ENCODE measurements at regions not wholly inside any gene's neighbourhood (a gene's known extent, or its start where the extent isn't known, plus 50 kb on each side); places are given as distances from the start of the nearest gene placed in this dataset.
"Not testable (repeated sequence)": the region's sequence is repeated elsewhere in the genome, so short reads cannot be mapped to it uniquely, and the experiment has no call there.

DNA sequence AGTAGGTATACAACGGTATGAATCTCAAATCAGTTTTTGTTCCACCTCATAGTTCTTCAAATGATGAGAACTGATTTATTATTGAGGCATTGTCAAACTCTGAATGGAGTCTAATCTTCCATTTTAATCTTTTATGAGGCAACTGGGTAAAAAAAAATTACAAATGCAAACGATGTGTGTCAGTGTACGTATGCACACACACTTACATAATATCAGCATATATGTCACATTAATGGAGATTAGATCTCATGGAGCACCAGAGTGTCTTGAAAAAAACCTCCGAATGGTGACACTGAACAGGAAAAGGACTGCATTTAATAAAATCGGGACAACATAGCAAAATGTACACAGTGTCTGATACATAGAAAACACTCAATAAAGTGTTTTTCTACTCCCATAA is 842.7 kb downstream of the EFNB2 start:
- Mint-ChIP-seq H3K4me1 (ENCODE audit: low read depth) (no peaks in the 10 kb centered on the region), H3K36me3 (ENCODE audit: low read depth) (no peaks in the 10 kb centered on the region), H3K27ac (no peak overlapping the region), H3K4me3 (no peak overlapping the region), H3K9me3 (peaks cover 2% of the 10 kb centered on the region), H3K27me3 (no peaks in the 10 kb centered on the region)
- TF ChIP-seq, protein P1, sequence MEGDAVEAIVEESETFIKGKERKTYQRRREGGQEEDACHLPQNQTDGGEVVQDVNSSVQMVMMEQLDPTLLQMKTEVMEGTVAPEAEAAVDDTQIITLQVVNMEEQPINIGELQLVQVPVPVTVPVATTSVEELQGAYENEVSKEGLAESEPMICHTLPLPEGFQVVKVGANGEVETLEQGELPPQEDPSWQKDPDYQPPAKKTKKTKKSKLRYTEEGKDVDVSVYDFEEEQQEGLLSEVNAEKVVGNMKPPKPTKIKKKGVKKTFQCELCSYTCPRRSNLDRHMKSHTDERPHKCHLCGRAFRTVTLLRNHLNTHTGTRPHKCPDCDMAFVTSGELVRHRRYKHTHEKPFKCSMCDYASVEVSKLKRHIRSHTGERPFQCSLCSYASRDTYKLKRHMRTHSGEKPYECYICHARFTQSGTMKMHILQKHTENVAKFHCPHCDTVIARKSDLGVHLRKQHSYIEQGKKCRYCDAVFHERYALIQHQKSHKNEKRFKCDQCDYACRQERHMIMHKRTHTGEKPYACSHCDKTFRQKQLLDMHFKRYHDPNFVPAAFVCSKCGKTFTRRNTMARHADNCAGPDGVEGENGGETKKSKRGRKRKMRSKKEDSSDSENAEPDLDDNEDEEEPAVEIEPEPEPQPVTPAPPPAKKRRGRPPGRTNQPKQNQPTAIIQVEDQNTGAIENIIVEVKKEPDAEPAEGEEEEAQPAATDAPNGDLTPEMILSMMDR (IDR thresholded peaks at IDR 0.05): no peak
- ATAC-seq: no peak
- ChIA-PET POLR2A (no interaction called here), CTCF (no interaction called here)
- DNase-seq: no peak
- intact Hi-C loops (cut with micrococcal nuclease): no loop called here

DNA sequence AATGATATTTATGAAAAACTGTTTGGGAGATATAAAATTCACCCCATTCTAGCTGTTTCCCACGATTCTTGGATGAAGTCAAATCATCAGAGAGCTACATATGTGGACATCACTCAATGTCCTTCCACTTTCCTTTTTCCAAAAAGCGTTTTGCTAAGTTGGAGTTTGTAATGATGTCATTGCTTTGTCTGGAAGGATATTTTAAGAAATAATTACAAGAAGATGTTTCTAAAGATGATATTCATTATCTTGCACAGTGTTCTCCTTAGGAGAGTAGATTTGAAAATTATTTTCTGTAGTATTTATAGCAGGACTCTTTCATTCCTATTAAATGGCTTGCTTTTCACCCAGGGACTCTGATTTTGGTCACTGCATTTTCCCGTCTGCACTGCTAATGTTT is 851.2 kb downstream of the EFNB2 start:
- Mint-ChIP-seq H3K36me3 (ENCODE audit: low read depth) (no peaks in the 10 kb centered on the region), H3K4me1 (ENCODE audit: low read depth) (no peaks in the 10 kb centered on the region), H3K9me3 (no peaks in the 10 kb centered on the region), H3K27me3 (no peaks in the 10 kb centered on the region), H3K4me3 (no peak overlapping the region), H3K27ac (no peak overlapping the region)
- ATAC-seq (no peak), DNase-seq (no peak)
- TF ChIP-seq, protein P1 (IDR thresholded peaks at IDR 0.05): no peak
- ChIA-PET CTCF (interaction anchor here (0.6 kb wide), 1 partner anchor 10 kb away, joined by 3 read pairs; no protein-coding TSS in a partner anchor), POLR2A (no interaction called here)
- intact Hi-C loops (cut with micrococcal nuclease): no loop called here

DNA sequence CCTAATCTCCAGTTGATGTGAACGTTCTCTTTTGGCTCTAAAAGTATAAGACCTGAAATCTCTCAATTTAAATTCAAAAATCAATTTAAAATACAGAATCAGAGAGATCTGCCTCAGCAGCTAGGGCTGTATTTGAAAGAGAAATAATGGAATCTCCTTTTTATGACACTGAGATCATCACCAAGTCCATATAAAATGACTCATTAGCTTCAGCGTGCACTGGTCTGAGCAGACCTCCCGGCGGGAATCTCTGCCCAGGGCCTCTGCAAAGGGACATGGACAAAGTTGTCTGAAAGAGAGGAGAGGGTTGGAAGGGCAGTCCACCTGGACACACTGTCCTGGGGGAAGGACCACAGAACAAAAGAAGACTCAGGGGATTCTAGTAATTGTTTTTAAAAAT is 855.6 kb downstream of the EFNB2 start:
- Mint-ChIP-seq H3K9me3 (no peaks in the 10 kb centered on the region), H3K4me3 (no peak overlapping the region), H3K27ac (no peak overlapping the region), H3K36me3 (ENCODE audit: low read depth) (no peaks in the 10 kb centered on the region), H3K27me3 (no peaks in the 10 kb centered on the region), H3K4me1 (ENCODE audit: low read depth) (no peaks in the 10 kb centered on the region)
- intact Hi-C loops (cut with micrococcal nuclease): no loop called here
- CTCF ChIA-PET: no interaction called here
- no peak for ATAC-seq
- DNase-seq: no peak
- POLR2A ChIA-PET: no interaction called here
- TF ChIP-seq, protein P1 (IDR thresholded peaks at IDR 0.05): no peak

DNA sequence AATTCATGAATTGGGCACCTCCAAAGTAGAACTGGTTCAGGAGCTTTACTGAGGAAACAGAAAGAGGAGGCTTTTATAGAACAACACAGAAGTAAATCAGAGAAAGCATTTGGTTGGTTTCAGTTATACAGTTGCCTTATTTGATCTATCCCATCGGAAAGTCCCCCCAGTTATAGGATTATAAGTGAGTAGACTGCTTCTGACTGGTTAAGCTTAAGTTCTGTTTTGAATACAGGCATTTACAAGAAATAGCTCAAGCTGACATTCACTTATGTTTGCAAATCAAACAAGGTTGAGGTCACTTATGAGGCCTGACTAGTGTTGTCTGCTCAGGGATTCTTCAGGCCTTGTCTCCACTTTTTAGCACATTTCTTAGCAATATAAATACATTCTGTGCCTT is 857.4 kb downstream of the EFNB2 start:
- TF ChIP-seq, protein P1 (IDR thresholded peaks at IDR 0.05): no peak
- ChIA-PET POLR2A (no interaction called here), CTCF (no interaction called here)
- ATAC-seq (no peak), DNase-seq (no peak)
- H3K27me3 Mint-ChIP-seq: no peaks in the 10 kb centered on the region
- H3K9me3 Mint-ChIP-seq: no peaks in the 10 kb centered on the region
- no peaks in the 10 kb centered on the region for H3K36me3 Mint-ChIP-seq (ENCODE audit: low read depth)
- H3K27ac Mint-ChIP-seq: no peak overlapping the region
- H3K4me1 Mint-ChIP-seq (ENCODE audit: low read depth): no peaks in the 10 kb centered on the region
- H3K4me3 Mint-ChIP-seq: no peak overlapping the region
- intact Hi-C loops (cut with micrococcal nuclease): no loop called here

DNA sequence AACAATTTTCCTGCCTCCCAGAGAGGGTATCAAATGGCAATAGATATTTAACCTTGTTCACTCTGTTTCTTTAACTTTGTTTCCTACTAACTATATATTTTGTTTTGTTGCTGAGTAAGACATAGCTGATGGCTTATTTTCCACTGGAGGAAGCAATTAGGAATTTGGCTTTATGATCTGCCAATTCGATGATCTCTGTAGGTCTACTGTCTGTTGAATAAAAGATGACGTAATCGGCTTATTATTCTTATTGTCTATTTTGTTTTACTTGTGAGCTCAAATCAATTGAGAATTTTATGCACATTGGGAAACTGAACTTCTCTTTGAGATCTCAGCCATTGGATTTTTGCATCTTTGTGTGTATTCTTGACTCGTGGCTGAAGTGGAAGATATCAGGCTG is 862.6 kb downstream of the EFNB2 start:
- DNase-seq (no peak), ATAC-seq (no peak)
- ChIA-PET POLR2A (no interaction called here), CTCF (no interaction called here)
- TF ChIP-seq, protein P1 (IDR thresholded peaks at IDR 0.05): no peak
- H3K27me3 Mint-ChIP-seq: no peaks in the 10 kb centered on the region
- no peak overlapping the region for H3K4me3 Mint-ChIP-seq
- no peaks in the 10 kb centered on the region for H3K9me3 Mint-ChIP-seq
- H3K4me1 Mint-ChIP-seq (ENCODE audit: low read depth): no peaks in the 10 kb centered on the region
- intact Hi-C loops (cut with micrococcal nuclease): no loop called here
- H3K27ac Mint-ChIP-seq: no peak overlapping the region
- no peaks in the 10 kb centered on the region for H3K36me3 Mint-ChIP-seq (ENCODE audit: low read depth)

DNA sequence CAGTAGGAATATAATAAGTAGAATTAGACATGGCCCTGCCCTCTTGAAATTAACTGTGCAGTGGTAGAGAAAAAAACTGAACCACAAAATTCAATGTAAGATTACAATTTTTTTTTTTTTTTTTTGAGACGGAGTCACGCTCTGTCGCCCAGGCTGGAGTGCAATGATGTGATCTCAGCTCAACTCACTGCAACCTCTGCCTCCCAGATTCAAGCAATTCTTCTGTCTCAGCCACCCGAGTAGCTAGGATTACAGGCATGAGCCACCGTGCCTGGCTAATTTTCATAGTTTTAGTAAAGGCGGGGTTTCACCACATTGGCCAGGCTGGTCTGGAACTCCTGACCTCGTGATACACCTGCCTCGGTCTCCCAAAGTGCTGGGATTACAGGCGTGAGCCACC is 864.3 kb downstream of the EFNB2 start:
- H3K36me3 Mint-ChIP-seq (ENCODE audit: low read depth); H3K4me1 Mint-ChIP-seq (ENCODE audit: low read depth); DNase-seq; H3K4me3 Mint-ChIP-seq; CTCF ChIA-PET; H3K9me3 Mint-ChIP-seq; intact Hi-C loops (cut with micrococcal nuclease); H3K27ac Mint-ChIP-seq; ATAC-seq; H3K27me3 Mint-ChIP-seq; POLR2A ChIA-PET: not testable (repeated sequence)

Measured in activated CD8-positive, alpha-beta T cell treated with anti-CD3 and anti-CD28 coated beads for 36 hours (primary cell).